GDM1 (cell line): ENCODE measurements at regions not wholly inside any gene's neighbourhood (a gene's known extent, or its start where the extent isn't known, plus 50 kb on each side); places are given as distances from the start of the nearest gene placed in this dataset.

ENCODE experiments used
- DNase-seq: peaks from one replicate; lab custom pipeline; 2025; lab: John Stamatoyannopoulos, UW

DNA sequence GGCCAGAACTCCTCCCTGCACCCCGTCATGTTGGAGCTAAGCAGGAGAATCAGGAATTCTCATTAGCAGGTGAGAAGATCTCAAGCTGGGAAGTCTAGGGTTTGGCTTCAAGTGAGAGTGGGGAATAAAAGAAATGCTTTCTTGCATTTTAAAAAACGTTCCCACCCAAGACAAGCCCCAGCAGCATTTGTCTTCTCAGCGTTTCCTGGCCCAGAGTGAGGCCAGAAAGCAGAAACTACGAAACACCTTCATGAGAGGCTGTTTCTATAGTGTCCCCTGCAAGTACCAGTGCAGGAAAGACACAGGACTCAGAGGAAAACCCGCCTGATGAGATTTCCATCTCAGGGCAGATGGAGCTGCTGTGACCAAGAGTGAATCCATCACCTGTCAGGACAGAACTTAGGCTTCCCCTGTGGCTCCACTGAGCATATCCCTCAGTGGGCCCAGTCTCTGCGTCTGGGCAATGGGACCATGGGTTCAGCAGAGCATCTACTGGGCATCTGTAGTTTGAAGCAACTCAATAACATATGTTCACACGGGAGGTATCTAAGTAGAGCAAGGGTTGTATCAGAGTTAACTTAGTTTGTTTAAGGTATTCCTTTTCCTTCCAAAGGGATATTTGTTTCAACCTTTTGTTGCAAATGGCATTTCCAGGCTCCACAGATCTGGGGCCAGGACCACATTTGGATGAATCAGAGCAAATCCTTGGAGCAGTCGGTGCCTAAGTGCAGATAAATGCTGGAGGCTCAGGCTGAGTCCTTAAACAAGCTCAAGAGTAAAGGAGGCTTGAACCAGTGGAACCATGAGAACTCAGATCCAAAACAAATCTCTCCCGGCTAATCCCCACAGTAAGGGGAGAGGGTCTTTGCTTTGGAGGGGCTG lies 548.3 kb downstream of the MIAT start:
- DNase-seq, result no peak

DNA sequence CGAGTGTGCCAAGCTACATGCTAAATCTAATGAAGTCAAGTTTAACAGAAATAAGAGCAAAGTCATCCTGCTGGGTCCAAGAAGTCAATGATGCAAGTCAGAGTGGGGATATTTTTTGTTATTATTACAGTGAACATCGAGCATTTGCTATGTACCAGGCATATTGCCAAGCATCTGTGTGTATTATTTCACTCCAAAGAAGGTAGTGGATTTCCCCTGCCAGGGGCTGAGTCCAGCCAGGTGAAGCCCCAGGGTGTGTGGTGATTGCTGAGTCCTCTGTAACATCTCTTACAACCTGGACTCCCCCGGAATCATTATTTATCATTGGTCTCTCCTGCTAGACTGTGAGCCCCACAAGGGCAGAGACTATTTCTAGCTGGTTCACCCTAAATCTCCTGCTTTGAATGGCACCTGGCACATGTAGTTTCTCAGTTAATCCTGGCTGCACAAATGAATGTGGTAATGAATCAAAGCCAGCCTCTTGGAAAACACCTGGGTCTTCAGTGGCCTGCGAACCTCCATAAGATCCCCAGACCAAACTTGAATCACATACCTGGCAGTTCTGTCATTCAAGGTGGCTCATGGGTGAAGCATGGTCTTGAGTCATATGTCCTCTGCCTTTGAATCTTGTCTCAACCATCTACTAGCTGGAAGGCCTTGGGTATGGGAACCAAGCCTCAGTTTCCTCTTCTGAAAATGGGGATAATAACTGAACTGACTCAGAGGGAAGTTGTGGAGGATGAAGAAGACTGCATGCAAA lies 549.2 kb downstream of the MIAT start:
- DNase-seq, result no peak

DNA sequence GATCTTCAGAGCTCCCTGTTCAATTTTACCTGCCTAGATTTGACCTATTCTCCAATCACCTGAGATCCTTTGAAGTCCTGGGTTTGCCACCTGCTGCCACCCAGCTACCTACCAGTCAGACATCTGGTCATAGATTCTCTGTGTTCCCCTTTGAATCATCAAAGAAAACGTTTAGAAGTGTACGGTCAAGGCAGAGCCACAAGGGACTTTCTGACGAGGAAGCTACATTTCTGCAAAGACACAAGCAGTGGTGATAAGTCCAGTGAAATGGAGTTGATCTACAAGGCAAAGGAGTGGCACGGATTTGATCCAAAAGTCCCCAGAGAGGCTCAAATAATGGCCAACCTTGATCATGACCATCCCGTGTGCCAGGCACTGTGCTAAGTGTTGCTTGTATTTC lies 549.9 kb downstream of the MIAT start:
- DNase-seq, result no peak

DNA sequence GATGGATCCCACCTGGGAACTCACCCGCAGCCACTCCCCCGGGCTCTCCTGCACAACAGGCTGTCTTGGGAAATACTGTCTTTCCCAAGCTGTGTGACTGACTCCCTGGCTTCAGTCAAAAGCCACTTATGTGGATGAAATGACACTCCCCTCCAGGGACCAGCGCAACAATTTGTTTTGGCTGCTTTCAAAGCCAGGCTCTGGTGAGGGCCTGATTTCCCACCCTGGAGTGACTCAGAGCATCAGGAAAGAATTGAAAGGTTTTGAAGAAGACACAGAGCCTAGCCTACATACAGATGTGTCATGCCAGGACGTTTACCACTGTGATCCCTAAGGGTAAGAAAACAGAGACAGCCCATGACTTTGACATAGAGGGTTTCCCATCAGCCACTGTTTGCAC lies 550.5 kb downstream of the MIAT start:
- no peak for DNase-seq

DNA sequence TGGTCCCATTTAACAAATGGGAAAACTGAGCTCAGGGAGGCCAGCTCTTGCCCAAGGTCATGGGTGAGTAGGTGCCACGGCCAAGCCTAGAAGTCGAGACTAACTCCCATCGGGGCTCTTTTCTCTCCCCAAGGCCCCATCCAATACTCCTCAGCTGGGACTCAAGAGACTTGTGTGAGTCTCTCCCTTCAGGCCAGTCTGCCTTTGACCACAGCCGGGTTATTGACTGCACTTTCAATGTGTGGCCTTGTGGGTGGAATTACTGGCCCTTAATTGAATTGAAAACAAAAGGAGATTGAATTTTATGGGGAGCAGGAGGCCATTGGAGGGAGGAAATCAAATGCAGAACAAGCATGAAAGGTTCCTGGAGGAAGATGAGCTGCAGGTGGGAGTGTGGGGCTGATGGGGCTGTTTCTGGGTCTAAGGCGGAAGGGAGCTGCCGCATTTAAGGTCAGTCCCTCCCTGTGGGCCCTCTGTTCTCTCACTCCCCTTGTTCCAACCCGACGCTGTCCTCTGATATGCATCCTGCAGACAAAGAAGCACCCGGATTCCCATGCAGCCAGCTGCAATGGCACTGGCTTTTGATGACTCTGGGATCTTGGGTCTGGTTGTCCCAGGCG lies 552.8 kb downstream of the MIAT start:
- DNase-seq, result no peak

DNA sequence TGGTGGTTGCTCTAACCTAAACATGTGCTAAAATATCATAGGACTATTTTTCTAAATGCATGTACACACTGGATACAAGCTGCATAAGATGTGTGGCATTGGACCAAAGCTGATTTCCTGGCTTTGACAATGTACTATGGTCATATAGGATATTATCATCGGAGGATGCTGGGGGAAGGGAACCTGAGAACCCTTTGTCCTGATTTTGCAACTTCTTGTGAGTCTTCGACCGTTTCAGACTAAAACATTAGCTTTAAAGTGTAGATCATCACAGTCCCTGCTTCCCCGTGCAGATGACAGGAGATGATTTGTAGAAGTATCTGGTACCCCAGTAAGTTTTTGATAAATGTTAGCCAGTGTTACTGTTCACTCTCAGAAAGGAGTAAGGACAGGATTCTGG lies 554.7 kb downstream of the MIAT start:
- DNase-seq, result no peak

DNA sequence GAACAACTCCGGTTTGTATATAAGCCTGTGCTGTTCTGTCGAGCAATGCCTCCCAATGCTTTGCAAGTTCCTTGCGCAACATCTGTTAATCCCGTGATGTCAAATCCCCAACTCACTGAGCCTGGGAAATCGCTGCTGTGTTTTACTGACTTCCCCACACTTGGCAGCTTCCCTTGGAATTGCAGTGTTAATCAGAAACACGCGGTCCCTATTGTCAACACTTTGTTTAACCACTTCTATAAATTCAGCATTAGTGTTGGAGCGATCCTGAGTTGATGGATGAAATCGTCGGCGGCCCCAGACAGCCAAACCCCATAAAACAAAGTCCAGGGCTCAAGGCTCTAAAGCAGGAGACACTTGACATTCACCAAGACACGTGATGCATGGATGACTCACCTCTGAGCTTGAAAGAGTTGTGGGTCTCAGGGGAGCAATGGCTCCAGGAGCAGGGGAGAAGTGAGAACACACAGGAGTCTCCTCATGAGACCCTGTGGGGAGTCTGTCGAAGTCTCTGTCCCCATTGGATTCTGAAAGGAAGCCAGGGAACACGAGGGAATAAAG lies 555.3 kb downstream of the MIAT start:
- DNase-seq, result no peak

DNA sequence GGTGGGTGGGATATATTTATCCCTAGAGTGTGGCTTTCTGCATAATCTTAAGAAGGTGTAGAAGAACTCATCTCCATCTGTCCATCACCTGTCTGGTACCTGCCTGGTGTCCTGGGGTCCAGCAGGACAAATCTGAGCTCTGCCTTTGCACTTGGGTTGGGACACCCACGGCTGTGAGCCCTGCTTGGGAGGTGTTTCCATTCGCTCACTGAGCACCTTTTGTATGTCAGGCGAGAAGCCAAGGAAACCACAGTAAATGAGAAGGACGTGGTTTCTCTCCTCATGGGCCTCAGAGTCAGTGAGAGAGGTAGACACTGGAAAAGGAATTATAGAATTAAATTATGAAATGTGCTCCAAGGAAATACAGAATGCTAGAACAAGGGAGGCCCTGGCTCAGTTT lies 555.9 kb downstream of the MIAT start:
- no peak for DNase-seq

DNA sequence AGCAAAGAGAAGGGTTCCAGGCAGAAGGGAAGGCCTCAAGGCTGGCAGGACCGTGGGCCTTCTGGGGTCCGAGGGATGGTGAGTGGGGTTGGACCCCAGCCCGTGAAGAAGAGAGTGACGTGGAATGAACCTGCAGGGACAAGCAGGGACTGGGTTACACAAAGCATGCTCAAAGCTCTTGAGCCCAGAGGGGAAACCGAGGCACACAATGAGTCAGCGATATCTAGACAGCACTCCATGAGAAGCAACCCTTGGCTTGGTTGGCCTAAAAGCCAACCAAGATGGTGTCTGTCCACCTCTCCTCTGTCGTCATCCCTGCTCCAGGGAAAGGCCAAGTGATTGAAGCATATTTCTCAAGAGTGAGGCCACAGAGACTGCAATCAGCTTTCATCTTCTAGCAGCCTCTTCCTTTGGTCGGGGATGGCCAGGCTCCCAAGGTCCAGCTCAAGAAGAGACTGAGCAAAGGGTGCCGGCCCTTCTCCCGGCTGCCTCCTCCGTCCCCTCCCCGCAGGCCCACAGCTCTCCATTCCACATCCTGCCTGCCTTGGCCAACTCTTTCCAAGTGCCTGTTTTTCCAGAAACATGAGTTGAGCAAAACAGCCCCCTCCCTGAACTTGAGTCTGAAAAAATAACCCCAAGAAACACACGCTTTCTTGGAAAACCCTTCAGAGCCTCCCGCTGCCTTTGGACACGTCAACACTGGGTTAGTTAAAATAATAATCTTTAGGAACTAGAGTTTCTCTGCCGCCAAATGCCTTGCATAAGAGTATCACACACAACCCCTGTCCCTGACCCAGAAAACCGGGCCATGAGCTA lies 556.6 kb downstream of the MIAT start:
- no peak for DNase-seq

DNA sequence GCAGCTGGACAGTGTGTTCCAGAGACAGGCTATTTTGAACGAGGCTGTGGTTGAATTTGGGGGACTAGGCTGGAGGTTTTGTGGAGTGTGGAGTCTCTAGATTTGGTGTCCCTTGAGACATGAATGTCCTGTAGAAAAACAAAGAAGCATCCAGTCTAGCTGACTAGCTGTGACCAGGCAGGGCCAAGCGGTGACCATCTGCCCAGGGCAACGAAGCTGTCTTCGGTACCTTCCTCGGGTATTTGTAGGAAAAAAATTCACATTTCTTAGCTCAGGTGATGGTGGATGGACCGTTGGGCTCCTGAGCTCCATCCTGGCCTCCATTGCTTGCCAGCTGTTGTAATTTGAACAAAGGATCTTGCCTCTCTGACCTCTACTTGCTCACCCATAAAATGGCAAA lies 557.3 kb downstream of the MIAT start:
- DNase-seq, result no peak

DNA sequence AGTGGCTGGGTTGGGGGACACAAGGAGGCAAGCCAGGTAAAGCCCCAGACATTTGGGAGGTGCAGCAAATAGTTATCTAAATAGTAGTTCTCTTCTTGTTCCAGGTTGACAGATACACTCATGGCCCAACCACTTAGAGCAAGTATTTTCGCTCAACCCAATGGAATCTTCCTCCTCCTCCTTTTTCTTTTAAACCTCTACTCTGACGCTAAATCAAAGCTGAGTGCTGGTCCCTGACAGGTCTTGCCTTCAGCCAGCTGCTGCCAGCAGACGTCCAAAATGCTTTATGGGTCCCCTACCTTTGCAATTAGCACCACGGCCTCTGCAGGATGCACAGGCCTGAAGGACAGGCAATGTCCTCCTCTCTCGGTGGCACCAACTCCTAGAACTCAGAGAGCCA lies 558.5 kb downstream of the MIAT start:
- no peak for DNase-seq

DNA sequence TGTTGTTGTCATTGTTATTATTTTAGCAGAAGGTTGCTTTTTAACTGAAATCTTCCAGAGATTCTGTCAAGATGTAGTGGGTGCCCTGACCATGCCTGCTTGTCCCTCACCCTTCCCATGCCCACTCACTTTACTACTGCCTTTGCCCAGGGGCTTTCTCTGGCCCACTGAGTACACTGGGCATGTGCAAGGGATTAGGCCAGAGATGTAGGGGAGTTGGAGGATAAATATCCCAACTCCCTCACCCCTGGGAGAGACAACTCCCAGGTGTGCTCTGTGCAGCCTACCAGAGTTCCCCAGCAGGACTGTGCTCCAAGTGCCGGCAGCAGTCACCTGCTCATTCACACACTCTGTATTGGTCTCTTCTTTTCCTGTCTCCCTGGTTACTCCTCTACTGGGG lies 559.1 kb downstream of the MIAT start:
- no peak for DNase-seq

DNA sequence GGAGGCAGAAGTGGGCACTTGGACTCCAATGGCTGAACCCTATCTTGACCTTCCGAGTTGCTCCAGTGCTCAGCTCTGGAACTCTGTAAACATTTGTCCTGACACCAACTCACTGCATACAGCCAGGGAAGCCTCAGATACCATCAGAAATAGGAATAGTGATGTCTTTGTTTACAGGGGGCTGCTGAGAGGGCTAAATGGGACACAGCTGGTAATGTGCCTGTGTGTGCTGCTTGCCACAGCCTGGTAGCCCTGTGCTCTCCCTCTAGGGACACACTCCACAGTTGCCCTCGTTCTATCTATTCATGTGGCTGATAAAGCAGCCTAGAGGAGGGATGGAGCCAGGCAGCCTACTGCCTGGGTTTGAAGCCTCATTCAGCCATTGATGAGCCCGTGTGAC lies 559.8 kb downstream of the MIAT start:
- DNase-seq, result no peak

DNA sequence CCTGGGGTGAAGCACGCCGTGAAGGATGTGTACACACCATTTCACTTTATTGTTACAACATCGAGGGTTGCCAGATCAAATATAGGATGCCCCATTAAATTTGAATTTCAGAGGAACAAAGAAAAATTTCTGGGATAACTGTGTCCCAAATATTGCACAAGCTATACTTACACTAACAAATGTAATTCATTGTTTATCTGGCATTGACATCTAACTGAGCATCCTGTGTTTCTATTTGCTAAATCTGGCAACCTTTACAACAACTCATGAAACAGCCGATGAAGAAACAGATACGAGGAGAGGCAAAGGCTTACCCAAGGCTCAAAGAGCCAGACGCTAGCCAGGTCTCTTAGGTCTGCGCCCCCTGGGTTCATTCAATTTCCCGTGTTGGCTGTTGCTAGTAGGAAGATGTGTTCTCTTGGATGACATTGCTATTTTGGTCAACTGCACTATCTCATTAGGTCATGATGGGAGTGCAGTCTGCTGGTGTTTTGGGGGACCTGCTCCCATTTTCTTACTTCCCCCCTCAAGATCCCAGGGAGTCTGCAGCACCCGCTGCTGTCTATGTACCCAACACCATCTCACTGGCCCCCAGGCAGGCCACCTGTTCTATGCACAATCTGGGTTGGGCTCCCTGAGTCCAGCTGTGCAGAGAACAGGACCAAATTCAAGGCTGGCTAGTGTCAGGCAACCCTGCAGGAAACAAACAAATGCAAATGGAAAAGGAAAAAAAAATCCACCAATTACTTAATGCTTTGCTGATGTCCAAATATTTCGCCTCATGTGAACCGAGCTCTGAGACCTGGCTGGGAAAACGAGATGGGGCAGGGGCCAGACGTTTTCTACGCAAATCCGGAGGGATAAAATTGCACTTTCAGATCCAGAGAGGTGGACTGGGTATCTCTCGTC lies 560.9 kb downstream of the MIAT start:
- DNase-seq, result no peak

DNA sequence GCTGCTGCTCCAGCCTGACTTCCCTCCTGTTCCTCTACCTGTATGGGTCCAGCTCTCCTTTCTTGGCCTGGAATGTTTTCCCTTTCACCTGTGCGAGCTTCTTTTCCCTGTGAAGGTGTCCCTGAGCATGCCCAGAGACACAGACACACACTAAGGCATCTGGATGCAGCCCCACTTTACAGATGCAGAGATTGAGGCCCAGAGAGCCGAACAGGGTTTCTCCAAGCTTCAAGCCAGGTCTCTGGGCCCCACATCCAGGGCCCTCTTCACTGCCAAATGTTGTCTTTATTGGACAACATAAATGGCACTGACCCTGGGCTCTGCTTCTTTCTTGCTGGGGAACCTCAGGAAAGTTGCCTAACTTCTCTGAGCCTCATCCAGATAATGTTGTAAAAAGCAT lies 561.6 kb downstream of the MIAT start:
- no peak for DNase-seq

DNA sequence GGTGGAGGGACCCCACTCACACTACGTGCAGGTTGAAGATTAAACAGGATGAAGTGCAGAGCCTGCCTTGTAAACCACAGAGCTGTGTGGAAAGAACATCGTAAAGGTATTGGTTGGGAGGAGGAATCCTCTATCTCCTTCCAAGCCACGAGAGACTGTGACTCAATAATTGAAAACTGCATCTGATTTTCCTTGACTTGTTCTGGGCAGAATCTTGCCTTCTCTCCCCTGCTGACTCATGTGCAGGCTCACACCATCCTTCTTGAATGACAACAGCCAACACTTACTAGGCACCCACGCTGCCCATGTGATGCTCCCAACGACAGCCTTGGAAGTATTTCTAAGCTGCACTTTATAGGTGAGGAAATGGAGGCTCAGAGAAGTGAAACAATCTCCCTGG lies 563.0 kb downstream of the MIAT start:
- no peak for DNase-seq

DNA sequence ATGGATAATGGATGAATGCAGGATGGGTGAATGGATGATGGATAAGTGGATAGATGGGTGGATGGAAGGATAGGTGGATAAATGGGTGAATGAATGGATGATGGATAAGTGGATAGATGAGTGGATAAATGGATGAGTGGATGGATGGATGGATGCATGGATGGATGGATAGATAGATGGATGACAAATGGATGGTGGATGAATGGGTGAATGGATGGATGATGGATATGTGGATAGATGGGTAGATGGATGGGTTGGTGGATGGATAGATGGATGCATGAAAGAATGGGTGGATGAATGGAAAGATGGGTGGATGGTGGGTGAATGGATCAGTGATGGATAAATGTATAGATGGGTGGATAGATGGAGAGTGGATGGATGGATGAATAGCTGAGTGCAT lies 564.8 kb downstream of the MIAT start:
- no peak for DNase-seq

DNA sequence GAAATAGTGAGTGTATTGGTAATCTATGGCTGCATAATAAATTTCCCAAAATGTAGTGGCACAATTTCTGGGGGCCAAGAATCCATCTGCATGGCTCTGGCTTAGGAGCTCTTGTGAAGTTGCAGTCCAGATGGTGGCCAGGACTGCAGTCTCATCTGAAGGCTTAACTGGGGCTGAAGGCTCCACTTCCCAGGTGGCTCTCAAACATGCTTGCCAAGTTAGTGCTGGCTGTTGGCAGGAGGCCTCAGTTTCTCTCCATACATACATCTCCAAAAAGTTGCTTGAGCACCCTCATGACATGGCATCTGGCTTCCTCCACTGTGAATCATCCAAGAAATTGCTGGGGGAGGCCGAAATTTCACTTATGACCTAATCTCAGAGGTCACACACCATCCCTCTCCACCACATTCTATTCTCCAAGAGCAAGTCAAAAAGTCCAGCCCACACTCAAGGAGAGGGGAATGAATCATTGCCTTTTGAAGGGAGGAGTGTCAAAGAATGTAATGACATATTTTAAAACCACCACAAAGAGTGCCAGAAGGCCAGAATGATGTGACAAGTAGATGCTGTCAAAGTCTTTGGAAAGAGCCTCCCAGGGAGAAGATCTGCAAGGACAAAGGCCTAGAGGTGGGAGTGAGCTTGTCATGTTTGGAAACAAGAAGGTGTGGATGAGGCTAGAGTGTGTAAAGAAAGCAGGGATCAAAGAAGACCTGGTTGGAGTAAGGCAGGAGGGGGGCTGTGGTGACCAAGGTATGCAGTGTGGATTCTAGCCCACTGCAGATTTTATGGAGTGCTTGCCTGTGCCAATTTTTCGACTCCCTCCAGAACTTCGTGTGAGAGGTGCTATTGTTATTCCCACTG lies 566.2 kb downstream of the MIAT start:
- DNase-seq, result no peak

DNA sequence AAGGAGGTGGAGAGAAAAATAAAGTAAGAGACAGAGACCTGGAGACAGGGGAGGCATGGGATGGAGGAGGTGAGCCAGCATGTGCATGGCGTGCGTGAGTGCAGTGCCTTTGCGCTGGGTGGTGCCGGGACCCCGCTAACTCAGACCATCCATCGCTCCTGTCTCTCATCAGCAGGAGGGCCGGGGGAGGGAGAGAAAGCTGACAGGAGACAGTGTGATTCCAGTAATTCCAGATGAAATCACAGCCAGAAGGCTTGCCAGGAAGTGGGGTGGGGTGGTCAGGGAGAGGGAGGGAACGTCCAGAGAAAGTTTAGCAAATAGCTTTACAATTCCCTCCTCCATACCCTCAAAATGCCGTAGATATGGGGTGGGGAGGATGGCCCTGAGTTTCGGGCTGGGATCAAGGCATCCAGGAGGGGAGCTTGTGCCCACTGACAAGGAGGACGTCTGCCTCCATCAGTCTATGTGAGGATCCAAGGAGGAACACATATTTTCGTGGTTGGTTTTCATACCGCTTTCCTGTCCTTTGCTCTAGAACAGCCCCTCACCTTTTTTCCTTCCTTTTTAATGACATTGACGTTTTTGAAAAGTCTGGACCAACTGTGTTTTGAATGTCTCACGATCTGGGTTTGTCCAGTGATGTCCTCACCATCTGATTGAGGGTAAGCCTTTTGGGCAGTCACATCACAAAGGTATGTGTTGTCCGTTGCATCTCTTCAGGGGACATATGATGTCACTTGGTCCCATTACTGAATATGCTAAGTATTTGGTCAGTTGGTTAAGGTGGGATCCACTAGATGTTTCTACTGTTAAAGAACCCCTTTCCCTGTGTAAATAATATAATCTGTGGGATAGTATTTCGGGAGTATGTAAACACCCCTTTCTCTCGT lies 567.3 kb downstream of the MIAT start:
- DNase-seq, result no peak
